Stomach (tissue), 8 donors: ENCODE measurements at regions not wholly inside any gene's neighbourhood (a gene's known extent, or its start where the extent isn't known, plus 50 kb on each side); places are given as distances from the start of the nearest gene placed in this dataset.
A peak's percentile ranks its signal among the peaks of the same experiment; 100 is the strongest.

Experiments used
- DNase-seq, 2 donors: peaks; one replicate each; pipeline versions ENCODE4 v3.0.0 to v3.0.0-alpha.2; 2013 to 2019
- H3K27ac ChIP-seq, 5 donors: fragments of 200-600 bp in 4 of 5; sonication (generic) in 4 of 5; one replicate each; pipeline ENCODE4 v1.5.1; 2013 to 2019; ENCODE audit warnings: mild to moderate bottlenecking in 1 of 5, moderate library complexity in 1 of 5
- H3K27me3 ChIP-seq, 3 donors: fragments of 200-600 bp; sonication (generic); one replicate each; pipeline ENCODE4 v1.5.1; 2017 to 2019; ENCODE audit warnings: mixed run types in 1 of 3
- H3K36me3 ChIP-seq, 4 donors: fragments of 200-600 bp; sonication (generic); 1 replicate in 3 of 4; 2 replicates in 1 of 4; pipeline ENCODE4 v1.5.1; 2016 to 2019
- H3K4me1 ChIP-seq, 4 donors: fragments of 200-600 bp; sonication (generic); one replicate each; pipeline ENCODE4 v1.5.1; 2016 to 2019
- H3K4me3 ChIP-seq, 4 donors: fragments of 200-600 bp; sonication (generic) in 3 of 4; one replicate each; pipeline ENCODE4 v1.5.1; 2016 to 2019; ENCODE audit warnings: mild to moderate bottlenecking in 1 of 4
- H3K9me3 ChIP-seq, 4 donors: fragments of 200-600 bp; sonication (generic); one replicate each; pipeline ENCODE4 v1.5.1; 2016 to 2019
- CTCF ChIP-seq, 7 experiments: fragments of 450-650 bp in 4 of 7; fragments of 200-600 bp in 3 of 7; sonication (generic) in 3 of 7; IDR thresholded peaks; one replicate each; pipeline ENCODE4 v1.5.1; 2016 to 2019; ENCODE audit warnings: antibody characterized with exemption in 7 of 7, control low read depth in 2 of 7, mild to moderate bottlenecking in 1 of 7
- EP300 ChIP-seq: sonication (generic); formaldehyde crosslinking; IDR thresholded peaks from one replicate; pipeline ENCODE4 v1.6.1; 2017; ENCODE audit warnings: antibody characterized with exemption
- POLR2A ChIP-seq, 4 donors: fragments of 450-650 bp; IDR thresholded peaks; one replicate each; pipeline ENCODE4 v1.6.1; 2016; ENCODE audit warnings: antibody characterized with exemption in 4 of 4, control low read depth in 2 of 4, mild to moderate bottlenecking in 1 of 4, moderate library complexity in 1 of 4
- POLR2AphosphoS5 ChIP-seq, 3 donors: sonication (generic); formaldehyde crosslinking; IDR thresholded peaks; one replicate each; pipeline ENCODE4 v1.6.1; 2016; ENCODE audit warnings: antibody characterized with exemption in 3 of 3
- WGBS, 5 donors: extraction: QIAGEN DNeasy Blood & Tissue Kit in 3 of 5; methylation state at CpG; one replicate each; pipeline versions ENCODE4 v1.1.5 to v1.1.7; 2013 to 2018; 5-methylcytosine and 5-hydroxymethylcytosine counted together
- intact Hi-C: fragments of 100-400 bp; cut with DNase I; formaldehyde crosslinking; loops from one replicate; pipeline ENCODE4 v1.15.1; 2023; ENCODE audit warnings: low total_unique reads
- donor health status: healthy with polysubstance abuse.
- donor health status: Bipolar disorder and iron deficiency.
- donor health status: healthy.

- 89 to 95% (median 93%) methylated on average over 1 of the region's 1 CpG for WGBS, 5 donors
- intact Hi-C loops: no loop called here
- no peak for TF ChIP-seq EP300
- no peak for TF ChIP-seq POLR2A (IDR thresholded peaks at IDR 0.05)
- no peak for TF ChIP-seq POLR2AphosphoS5 (IDR thresholded peaks at IDR 0.05)
- TF ChIP-seq CTCF (IDR thresholded peaks at IDR 0.05): no peak
- H3K36me3 ChIP-seq: no peaks in the 10 kb centered on the region
- no peaks in the 10 kb centered on the region for H3K9me3 ChIP-seq
- peaks cover 0 to 6% (median 0%) of the 10 kb centered on the region in 4 donors for H3K4me1 ChIP-seq
- DNase-seq: no peak
- H3K4me3 ChIP-seq: no peak overlapping the region
- H3K27ac ChIP-seq: no peak overlapping the region
- no peaks in the 10 kb centered on the region for H3K27me3 ChIP-seq
These were observed 366.9 kb downstream of the MFSD1 start for GRCh38 chr3:159168788-159169187.

- peak in 1 of 2 donors; percentile 47 for DNase-seq
- no peaks in the 10 kb centered on the region for H3K36me3 ChIP-seq
- intact Hi-C loops: no loop called here
- no peak overlapping the region for H3K4me3 ChIP-seq
- H3K9me3 ChIP-seq: no peaks in the 10 kb centered on the region
- TF ChIP-seq POLR2A (IDR thresholded peaks at IDR 0.05) (no peak), POLR2AphosphoS5 (IDR thresholded peaks at IDR 0.05) (peak in 2 of 3 donors; percentile 69 to 82), CTCF (IDR thresholded peaks at IDR 0.05) (no peak)
- peak overlapping the region in 3 of 5 donors; percentile 3 to 63 (median 55) for H3K27ac ChIP-seq
- peaks cover 0 to 6% (median 0%) of the 10 kb centered on the region in 4 donors for H3K4me1 ChIP-seq
- no peaks in the 10 kb centered on the region for H3K27me3 ChIP-seq
These were observed 368.0 kb downstream of the MFSD1 start for GRCh38 chr3:159169828-159170227.

- no peaks in the 10 kb centered on the region for H3K36me3 ChIP-seq
- DNase-seq: no peak
- intact Hi-C loops: no loop called here
- 50 to 75% (median 71%) methylated on average over 4 of the region's 4 CpGs for WGBS, 5 donors
- H3K27me3 ChIP-seq: no peaks in the 10 kb centered on the region
- no peak for TF ChIP-seq POLR2AphosphoS5 (IDR thresholded peaks at IDR 0.05)
- TF ChIP-seq POLR2A (IDR thresholded peaks at IDR 0.05): no peak
- TF ChIP-seq CTCF (IDR thresholded peaks at IDR 0.05): no peak
- TF ChIP-seq EP300: no peak
- H3K4me3 ChIP-seq: no peak overlapping the region
- H3K27ac ChIP-seq: peak overlapping the region in 4 of 5 donors; percentile 3 to 63 (median 44)
- peaks cover 0 to 6% (median 0%) of the 10 kb centered on the region in 4 donors for H3K4me1 ChIP-seq
- no peaks in the 10 kb centered on the region for H3K9me3 ChIP-seq
These were observed 368.7 kb downstream of the MFSD1 start for GRCh38 chr3:159170436-159171003.

- no peak overlapping the region for H3K4me3 ChIP-seq
- intact Hi-C loops: no loop called here
- H3K4me1 ChIP-seq: peaks cover 0 to 6% (median 0%) of the 10 kb centered on the region in 4 donors
- DNase-seq: no peak
- H3K36me3 ChIP-seq: no peaks in the 10 kb centered on the region
- peak overlapping the region in 1 of 5 donors; percentile 63 for H3K27ac ChIP-seq
- TF ChIP-seq POLR2A (IDR thresholded peaks at IDR 0.05): no peak
- TF ChIP-seq EP300: no peak
- no peak for TF ChIP-seq POLR2AphosphoS5 (IDR thresholded peaks at IDR 0.05)
- TF ChIP-seq CTCF (IDR thresholded peaks at IDR 0.05): no peak
- H3K27me3 ChIP-seq: no peaks in the 10 kb centered on the region
- WGBS, 5 donors: 49 to 76% (median 68%) methylated on average over 3 of the region's 3 CpGs
- H3K9me3 ChIP-seq: no peaks in the 10 kb centered on the region
These were observed 369.5 kb downstream of the MFSD1 start for GRCh38 chr3:159171333-159171732.
